Stimulated activated CD8-positive, alpha-beta memory T cell treated with anti-CD3 and anti-CD28 coated beads, Interleukin-12 subunit alpha, Interleukin-12 subunit beta, amount 100 ng/mL, for 1 hour (primary cell): ENCODE measurements at regions not wholly inside any gene's neighbourhood (a gene's known extent, or its start where the extent isn't known, plus 50 kb on each side); places are given as distances from the start of the nearest gene placed in this dataset.
"Not testable (repeated sequence)": the region's sequence is repeated elsewhere in the genome, so short reads cannot be mapped to it uniquely, and the experiment has no call there.

ENCODE experiments used
- DNase-seq: peaks from one replicate; pipeline ENCODE4 v3.0.0-alpha.2; 2020; ENCODE audit warnings: low read depth

DNA sequence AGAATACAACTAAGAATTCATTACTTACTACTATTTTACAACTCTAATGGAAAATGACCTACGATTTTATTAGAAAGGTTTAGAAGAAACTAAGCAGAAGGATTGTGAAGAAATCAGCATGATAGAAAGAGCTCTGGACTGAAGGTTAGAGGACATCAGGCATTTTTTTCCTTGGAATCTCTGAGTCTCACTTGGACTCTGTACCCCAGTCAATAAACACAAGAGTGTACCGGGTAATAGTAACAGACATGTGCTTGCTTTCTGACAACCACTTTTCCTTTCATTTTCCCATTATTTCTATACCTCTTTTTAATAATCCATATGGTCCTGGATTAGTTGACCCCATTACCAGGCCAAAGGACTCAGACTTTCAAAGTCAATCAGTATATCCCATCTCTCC is 1240.9 kb upstream of the LRRTM3 start:
- no peak for DNase-seq

DNA sequence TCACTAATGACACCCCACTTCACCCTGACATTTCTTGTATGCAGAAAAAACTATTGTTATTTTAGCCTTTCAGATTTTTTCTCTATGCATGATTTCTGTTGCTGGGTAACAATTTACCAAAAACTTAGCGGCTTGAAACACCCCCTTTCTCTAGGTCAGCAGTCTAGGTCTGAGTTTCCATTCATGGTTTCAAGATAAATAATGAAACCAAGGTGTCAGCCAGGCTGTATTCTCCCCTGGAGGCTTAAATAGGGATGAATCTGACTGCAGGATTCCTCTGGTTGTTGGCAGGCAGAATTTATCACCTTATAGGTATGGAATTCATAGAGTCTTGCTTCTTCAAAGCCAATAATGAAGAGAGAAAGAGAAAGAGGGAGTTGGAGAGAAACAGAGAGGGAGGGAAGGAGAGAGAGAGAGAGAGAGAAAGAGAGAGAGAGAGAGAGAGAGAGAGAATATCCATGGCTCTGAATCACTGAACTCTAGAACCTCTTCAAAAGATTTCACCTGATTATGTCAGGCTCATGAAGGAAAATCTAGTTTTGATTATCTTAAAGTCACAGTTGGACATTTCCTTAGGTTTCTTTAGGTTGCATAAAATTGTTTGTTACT is 1224.6 kb upstream of the LRRTM3 start:
- DNase-seq = no peak

GRCh38 chr10:65708057-65708456 is 1217.8 kb upstream of the LRRTM3 start:
- no peak for DNase-seq

- no peak for DNase-seq
Measured at GRCh38 chr10:65710306-65710705, 1215.5 kb upstream of the LRRTM3 start.

DNA sequence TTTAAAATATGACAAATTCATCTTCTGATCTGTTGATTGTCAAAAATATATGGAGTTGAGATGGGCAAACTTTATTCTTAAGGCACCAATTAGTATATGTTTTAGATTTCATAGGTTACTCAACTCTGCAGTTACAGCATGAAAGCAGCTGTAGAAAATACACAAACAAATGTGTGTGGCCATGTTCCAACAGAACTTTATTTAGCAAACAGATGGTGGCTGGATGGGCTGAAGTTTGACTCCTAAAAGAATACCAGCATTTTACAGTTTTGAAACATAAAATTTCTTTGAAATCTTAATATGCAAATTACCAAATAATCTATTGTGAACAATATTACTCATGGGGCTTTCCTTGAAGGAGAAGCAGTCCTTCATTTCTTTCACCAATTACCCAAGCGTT is 1206.0 kb upstream of the LRRTM3 start:
- no peak for DNase-seq

DNA sequence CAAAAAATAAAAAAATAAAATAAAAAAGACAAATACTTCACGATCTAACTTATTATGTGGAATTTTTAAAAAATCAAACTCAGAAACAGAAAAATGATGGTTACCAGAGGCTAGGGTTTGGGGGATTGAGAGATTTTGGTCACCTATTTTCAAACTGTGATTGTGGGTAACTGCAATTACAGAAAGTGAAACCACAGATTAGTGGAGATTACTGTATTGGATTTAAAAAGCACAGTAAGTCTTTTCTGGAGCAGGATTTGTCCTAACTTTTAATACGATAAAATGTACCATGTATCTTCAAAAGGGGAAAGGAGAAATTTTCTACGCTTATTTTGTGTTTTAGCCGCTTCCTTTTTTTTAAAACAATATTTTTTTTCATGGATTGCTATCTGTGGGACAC is 1204.9 kb upstream of the LRRTM3 start:
- DNase-seq = no peak

GRCh38 chr10:65723525-65723924 is 1202.3 kb upstream of the LRRTM3 start:
- no peak for DNase-seq

DNA sequence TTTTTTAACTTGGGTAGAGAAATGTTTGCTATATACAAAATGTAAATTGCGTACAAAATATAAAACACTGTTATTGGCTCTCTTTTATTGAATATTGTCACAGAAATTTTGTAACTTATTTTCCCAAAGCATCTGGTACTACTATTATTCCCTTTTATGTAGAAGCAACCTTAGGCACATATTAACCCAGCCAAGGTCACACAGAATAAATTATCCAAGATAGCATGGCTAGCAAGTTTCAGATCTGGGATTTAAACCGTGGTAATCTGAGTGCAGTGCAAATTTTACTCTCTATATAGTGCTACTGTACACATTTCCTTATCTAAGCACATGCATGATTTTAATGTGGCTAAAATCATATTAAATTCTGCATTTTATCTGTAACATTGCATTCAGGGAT is 1190.5 kb upstream of the LRRTM3 start:
- DNase-seq = no peak

DNA sequence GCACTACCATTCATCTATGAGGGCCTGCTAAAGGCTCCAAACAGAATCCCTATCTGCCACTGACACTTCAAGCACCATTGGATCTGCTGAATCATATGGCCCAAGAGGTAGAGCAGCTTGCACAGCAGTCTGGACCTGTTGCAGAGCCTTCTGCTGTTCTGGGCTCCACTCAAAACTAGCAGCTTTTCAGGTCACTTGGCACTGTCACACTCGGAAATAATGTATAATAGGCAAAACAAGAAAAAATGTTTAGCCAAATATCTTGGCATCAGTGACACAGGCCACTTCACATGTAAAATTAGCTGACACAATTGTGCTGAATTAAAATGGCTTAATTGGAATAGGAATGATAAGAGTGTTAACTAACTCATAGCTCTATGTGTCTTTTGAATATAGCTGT is 1182.9 kb upstream of the LRRTM3 start:
- DNase-seq = no peak

DNA sequence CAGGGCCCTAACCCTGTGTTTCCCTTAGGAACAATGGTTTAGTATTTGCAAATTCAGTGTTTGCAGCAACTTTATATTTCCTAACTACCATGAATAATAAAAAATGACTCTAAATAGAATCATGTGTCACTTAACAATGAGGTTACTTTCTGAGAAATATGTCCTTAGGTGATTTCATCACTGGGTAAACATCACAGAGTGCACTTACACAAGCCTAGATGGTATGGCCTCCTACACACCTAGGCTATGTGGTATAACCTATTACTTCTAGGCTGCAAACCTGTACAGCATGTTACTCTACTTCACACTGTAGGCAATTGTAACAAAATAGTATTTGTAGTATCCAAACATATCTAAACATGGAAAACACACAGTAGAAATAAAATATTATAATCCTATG is 1174.6 kb upstream of the LRRTM3 start:
- no peak for DNase-seq

- no peak for DNase-seq
Measured at GRCh38 chr10:65751896-65752295, 1173.9 kb upstream of the LRRTM3 start.

DNA sequence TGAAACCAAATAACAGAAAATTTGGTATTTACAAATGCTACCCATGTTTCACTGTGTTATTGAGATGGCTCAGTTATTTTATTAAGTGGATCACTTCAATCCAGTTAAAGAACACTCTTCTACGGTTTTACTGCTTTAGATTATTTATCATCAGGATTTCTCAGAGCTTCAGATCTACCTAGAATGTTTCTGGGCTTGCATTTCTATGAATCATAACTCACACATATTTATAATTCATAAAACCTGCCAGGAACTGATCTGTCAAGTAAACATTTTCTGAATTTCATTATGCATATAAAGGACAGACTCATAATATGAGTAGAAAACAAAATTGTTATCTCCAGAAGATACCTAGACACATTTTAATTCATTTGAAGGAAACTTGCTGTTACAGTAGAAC is 1172.3 kb upstream of the LRRTM3 start:
- DNase-seq = no peak

DNA sequence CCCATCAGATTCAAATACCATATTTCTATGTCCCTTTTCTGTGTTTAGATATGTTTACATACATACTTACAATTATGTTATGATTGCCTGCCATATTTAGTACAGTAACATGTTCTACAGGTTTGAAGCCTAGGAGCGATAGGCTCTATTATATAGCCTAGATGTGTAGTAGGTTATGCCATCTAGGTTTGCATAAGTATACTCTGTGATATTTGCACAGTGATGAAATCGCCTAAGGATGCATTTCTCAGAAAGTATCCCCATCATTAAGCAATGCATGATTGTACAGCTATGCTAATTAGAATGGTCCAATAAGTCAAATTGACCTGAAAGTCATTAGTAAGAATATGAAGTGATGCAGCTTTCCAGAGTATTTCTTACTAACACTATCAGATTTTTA is 1171.7 kb upstream of the LRRTM3 start:
- DNase-seq = no peak

DNA sequence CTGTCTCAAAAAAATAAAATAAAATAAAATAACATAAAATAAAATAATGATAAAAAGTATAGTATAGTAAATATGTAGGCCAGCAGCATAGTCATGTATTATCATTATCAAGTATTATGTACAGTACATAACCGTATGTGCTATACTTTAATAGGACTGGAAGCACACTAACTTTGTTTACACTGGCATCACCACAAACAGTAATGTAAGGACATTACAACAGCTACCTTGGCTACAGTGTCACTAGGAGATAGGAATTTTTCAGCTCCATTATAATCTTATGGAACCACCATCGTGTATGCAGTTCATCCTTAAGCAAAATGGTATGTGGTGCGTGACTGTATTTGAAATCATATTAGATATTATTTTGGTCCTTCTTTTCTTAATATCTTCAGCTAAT is 1163.5 kb upstream of the LRRTM3 start:
- no peak for DNase-seq

DNA sequence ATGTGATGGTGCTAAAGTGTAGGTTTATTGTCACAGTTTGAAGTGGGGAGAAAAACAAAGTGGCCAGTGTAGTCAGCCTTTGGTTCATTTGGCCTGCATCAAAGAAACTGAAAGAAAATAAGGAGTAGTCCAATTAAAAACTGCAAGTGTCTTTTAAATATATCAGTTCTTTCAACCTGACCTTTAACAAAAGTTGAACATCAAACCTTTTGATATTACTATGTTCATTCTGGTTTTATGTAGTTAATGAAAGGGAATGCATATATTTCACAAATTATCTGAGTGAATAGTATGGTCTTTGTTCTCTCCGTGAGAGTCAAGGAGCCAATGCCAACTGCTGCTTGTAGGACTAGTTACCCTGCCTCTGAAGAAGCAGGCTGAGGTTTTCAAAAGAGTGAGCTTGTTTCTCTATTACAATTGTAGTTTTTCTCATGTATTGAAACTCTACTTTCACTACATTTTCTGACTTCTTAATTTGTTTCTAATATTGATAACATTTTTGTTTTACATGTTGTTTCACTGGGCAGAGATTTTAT is 1160.8 kb upstream of the LRRTM3 start:
- DNase-seq = no peak

DNA sequence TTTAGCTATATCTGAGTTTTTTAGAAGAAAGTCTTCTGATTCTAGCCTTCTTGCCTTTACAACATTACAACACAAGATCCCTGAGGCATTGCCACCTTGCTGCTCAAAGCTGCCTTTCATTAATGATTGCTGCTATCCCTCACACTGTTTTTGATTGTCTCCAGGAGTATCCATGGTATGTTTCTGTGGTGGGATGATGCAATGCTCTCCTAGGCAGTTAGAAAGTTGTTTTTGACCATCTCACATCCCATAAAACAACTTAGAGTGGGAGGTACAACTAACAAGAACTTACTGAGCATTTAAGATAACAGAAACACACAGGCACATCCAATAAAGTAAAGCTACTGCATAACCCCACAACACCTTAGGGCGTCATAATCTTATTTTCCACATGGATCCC is 1156.0 kb upstream of the LRRTM3 start:
- no peak for DNase-seq

DNA sequence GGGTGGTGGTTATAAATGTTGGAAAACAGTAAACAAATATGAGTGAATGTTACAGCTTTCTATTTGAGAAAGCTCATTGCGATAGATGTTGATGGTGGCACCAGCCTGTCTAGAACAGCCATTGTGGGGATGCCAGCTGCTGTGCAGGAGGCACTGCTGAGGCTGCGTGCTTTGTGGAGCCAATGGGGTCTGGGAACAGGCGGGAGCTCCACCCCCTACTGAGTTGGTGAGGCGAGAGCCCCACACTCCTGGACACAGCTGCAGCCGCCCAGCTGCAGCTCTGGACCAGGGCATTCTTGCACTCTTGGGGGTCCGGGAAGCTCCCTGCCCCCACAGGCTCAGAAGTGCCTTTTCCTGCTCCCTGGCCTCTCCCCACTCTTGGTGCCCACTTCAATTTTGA is 1147.1 kb upstream of the LRRTM3 start:
- no peak for DNase-seq

DNA sequence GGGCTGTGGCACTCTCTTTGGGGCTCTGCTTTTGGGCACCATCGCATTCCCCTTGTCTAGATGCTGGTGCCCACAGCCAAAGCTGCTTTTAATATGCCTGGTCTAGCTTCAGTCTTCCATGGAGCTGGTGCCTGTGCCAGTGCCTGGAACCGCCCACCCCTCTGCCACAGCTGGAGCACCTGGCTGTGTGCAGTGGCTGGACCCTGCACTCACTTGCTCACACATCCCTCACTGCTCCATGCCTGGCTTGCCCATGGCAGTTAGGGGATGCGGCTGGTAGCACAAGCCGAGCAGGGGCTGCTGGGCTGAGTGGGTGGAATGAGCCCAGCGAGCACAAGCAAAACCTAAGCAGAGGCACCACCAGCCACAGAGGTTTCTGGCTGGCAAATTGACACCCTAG is 1145.9 kb upstream of the LRRTM3 start:
- DNase-seq = no peak

GRCh38 chr10:65786279-65786678 is 1139.6 kb upstream of the LRRTM3 start:
- no peak for DNase-seq

- DNase-seq = no peak
Measured at GRCh38 chr10:65787571-65787970, 1138.3 kb upstream of the LRRTM3 start.

DNA sequence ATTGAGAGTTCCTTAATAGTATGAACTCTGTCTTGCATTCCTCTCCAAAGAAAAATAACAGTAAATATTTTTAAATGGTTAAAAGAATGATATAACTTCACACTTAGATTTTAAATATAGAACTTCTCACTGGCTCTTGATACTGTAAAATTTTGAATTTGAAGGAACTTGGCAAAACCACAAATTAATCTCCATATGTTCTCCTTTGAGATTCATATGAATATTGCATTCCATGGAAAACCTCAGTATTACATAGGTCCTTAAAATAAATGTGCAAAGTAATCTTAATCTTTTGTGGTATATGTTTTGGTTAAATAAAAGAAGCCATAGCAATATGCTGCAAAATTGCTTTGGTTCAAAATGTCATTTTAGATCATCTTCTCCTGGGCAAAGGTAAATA is 1137.6 kb upstream of the LRRTM3 start:
- no peak for DNase-seq

DNA sequence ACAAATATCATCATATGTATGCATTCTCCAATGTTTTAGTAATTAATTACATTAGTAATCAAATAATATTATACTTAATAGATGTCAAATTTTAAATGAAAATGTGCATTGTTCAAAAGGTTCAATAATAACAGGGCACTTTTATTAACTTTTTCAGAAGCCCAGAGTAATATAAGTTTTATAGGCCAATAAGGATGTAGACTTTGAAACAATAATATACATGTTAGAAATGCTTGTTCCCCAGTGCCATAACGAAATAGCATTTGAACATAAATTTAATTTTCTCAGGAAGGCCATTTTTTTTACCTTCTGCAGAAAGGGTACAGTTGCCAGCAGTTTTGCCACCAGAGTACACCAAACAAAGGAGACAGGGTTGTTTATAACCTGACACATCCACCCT is 1133.9 kb upstream of the LRRTM3 start:
- DNase-seq = no peak

DNA sequence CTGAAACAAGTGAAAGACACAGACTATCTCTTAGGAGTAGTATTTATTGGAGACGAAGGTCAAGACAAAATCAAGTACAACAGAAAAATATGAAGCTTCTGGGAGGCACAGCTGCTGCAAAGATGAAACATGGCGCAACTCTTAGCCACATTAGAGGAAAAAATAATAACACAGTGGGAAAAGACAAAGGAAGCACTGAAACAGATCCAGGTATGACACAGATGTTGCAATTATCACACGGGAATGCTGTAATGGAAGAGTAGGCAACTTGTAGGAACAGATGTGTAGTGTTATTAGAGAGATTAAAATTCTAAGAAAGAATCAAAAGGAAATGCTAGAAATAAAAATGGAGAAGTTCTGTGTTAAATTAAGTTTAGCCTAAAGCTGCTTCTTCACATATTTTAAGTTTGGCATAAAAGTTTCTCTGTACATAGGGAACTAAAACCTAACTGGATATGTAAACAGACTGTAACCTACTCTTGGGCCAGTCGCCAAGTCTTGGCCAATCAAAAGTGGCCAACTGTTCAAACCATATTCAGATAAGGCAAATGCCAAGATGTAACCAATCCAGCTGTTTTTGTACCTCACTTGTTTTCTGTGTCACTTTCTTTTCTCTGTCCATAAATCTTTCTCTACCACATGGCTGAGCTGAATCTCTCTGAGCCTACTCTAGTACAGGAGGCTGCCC is 1132.0 kb upstream of the LRRTM3 start:
- no peak for DNase-seq

- DNase-seq = not testable (repeated sequence)
Measured at GRCh38 chr10:65794861-65795260, 1131.0 kb upstream of the LRRTM3 start.
